ENCODE measurements at regions not wholly inside any gene's neighbourhood (a gene's known extent, or its start where the extent isn't known, plus 50 kb on each side); places are given as distances from the start of the nearest gene placed in this dataset.
A peak's percentile ranks its signal among the peaks of the same experiment; 100 is the strongest.

DNA sequence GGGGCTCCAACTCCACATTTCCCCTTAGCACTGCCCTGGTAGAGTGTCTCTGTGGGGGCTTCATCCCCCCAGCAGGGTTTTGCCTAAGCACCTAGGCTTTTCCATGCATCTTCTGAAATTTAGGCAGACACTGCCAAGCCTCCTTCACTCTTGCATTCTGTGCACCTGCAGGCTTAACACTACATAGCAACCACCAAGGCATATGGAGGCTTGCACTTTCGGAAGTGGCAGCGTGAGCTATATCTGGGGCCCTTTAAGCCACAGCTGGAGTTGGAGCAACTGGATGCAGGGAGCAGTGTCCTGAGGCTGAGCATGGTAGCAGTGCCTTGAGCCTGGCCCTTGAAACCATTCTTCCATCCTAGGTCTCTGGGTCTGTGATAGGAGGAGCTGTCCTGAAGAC lies 214.8 kb upstream of the RPL34 start:
- no peak overlapping the region for H3K4me3 ChIP-seq (ENCODE audit: low read depth, low read length)
- DNase-seq (ENCODE audit: low read depth, low spot score): no peak
- in situ Hi-C loops (cut with HindIII; ENCODE audit: low sequenced_read_pairs): no loop called here
- TF ChIP-seq, protein P1, sequence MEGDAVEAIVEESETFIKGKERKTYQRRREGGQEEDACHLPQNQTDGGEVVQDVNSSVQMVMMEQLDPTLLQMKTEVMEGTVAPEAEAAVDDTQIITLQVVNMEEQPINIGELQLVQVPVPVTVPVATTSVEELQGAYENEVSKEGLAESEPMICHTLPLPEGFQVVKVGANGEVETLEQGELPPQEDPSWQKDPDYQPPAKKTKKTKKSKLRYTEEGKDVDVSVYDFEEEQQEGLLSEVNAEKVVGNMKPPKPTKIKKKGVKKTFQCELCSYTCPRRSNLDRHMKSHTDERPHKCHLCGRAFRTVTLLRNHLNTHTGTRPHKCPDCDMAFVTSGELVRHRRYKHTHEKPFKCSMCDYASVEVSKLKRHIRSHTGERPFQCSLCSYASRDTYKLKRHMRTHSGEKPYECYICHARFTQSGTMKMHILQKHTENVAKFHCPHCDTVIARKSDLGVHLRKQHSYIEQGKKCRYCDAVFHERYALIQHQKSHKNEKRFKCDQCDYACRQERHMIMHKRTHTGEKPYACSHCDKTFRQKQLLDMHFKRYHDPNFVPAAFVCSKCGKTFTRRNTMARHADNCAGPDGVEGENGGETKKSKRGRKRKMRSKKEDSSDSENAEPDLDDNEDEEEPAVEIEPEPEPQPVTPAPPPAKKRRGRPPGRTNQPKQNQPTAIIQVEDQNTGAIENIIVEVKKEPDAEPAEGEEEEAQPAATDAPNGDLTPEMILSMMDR (IDR thresholded peaks at IDR 0.05; ENCODE audit: low read depth, low read length): no peak

DNA sequence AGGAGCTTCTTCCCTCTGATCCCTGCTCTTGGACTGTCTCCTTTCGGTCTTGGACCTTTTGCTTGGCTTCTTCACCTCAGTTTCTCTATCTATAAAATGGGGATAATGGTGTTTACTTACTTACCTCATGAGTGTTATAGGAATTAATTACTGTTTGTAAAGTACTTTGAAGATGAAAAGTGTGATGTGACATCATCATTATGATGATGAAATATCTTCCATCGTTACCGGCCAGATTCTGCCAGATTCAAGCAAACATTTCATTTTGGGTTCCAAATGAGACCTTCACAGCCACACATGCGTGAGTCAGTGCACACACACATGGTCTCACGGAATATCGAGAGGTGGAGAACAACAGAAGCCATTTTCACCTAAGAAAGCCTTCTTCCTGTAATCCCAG lies 220.1 kb upstream of the RPL34 start:
- TF ChIP-seq, protein P1 (IDR thresholded peaks at IDR 0.05; ENCODE audit: low read depth, low read length): no peak
- no peak overlapping the region for H3K4me3 ChIP-seq (ENCODE audit: low read depth, low read length)
- DNase-seq (ENCODE audit: low read depth, low spot score): no peak
- in situ Hi-C loops (cut with HindIII; ENCODE audit: low sequenced_read_pairs): no loop called here

GRCh38 chr4:108399610-108400265 lies 220.6 kb upstream of the RPL34 start:
- TF ChIP-seq, protein P1 (IDR thresholded peaks at IDR 0.05; ENCODE audit: low read depth, low read length): no peak
- no peak overlapping the region for H3K4me3 ChIP-seq (ENCODE audit: low read depth, low read length)
- in situ Hi-C loops (cut with HindIII; ENCODE audit: low sequenced_read_pairs): no loop called here
- DNase-seq (ENCODE audit: low read depth, low spot score): no peak

GRCh38 chr4:108398836-108399235 lies 221.5 kb upstream of the RPL34 start:
- no peak for DNase-seq (ENCODE audit: low read depth, low spot score)
- in situ Hi-C loops (cut with HindIII; ENCODE audit: low sequenced_read_pairs): no loop called here
- TF ChIP-seq, protein P1 (IDR thresholded peaks at IDR 0.05; ENCODE audit: low read depth, low read length): no peak
- no peak overlapping the region for H3K4me3 ChIP-seq (ENCODE audit: low read depth, low read length)

GRCh38 chr4:108398316-108398715 lies 222.1 kb upstream of the RPL34 start:
- DNase-seq (ENCODE audit: low read depth, low spot score): peak; percentile 79
- TF ChIP-seq, protein P1 (IDR thresholded peaks at IDR 0.05; ENCODE audit: low read depth, low read length): no peak
- in situ Hi-C loops (cut with HindIII; ENCODE audit: low sequenced_read_pairs): no loop called here
- H3K4me3 ChIP-seq (ENCODE audit: low read depth, low read length): no peak overlapping the region

DNA sequence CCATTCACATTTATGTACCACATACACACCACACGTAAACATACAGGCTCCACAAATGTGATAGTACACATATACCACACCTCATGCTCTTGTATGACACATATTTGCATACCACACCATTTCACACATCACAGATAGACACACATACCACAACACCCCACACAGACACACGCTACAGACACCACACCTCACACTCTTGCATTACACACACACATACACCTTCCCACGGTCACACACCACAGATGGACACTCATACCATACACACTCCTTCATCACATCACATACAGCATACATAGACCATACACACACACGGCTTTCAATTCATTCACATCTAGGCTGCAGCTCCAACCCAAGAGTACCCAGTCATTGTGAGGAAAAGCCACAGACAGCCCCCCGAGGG lies 222.5 kb upstream of the RPL34 start:
- DNase-seq (ENCODE audit: low read depth, low spot score): no peak
- TF ChIP-seq, protein P1 (IDR thresholded peaks at IDR 0.05; ENCODE audit: low read depth, low read length): no peak
- H3K4me3 ChIP-seq (ENCODE audit: low read depth, low read length): no peak overlapping the region
- in situ Hi-C loops (cut with HindIII; ENCODE audit: low sequenced_read_pairs): no loop called here
